ENCODE measurements at regions not wholly inside any gene's neighbourhood (a gene's known extent, or its start where the extent isn't known, plus 50 kb on each side); places are given as distances from the start of the nearest gene placed in this dataset.

DNA sequence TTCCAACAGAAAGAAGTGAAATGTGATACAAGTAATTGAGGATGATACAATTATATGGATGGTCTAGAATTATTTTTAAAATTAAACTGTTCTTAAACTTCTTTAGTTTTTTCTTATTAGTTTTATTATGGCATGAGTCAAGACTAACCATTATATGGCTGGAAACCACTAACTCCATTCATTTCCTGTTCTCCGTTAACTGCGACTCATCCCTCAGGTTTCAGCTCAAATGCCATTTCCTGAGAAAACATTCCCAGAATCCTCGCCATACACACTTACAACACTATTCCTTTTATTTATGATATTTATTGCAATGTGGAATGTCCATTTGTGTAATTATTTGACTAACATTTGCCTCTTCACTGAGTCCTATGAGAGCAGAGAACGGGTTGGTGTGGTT, 394.1 kb downstream of the SOX2 start:
- H3K9me3 ChIP-seq = no peaks in the 10 kb centered on the region
- POLR2A ChIA-PET = no interaction called here
- H3K27ac ChIP-seq (ENCODE audit: low read depth in 2 of 2, low read length in 1 of 2) = no peak overlapping the region; a peak in 1 of 4 replicates
- no peak overlapping the region; the same call in 1 of the 2 replicates for H2AFZ ChIP-seq (ENCODE audit: low read depth)
- H4K20me1 ChIP-seq (ENCODE audit: insufficient read depth) = no peaks in the 10 kb centered on the region
- no peaks in the 10 kb centered on the region for H3K79me2 ChIP-seq (ENCODE audit: insufficient read depth)
- no peak overlapping the region for H3K4me3 ChIP-seq (ENCODE audit: low read depth in 2 of 2, low read length in 1 of 2)
- H3K27me3 ChIP-seq (ENCODE audit: insufficient read depth) = no peaks in the 10 kb centered on the region
- H3K4me2 ChIP-seq = no peak overlapping the region
- H3K4me1 ChIP-seq (ENCODE audit: control insufficient read depth in 1 of 2, insufficient read depth in 2 of 2, low read depth in 1 of 2, low read length in 1 of 2) = no peaks in the 10 kb centered on the region
- CTCF ChIA-PET = no interaction called here
- no peak for DNase-seq
- no peak overlapping the region for H3K9ac ChIP-seq
- H3F3A ChIP-seq (replicated peaks; ENCODE audit: insufficient read depth) = no peaks in the 10 kb centered on the region
- no peaks in the 10 kb centered on the region for H3K9me2 ChIP-seq
- 53% methylated on average over 4 of the region's 4 CpGs for WGBS (ENCODE audit: low lambda C conversion rate)
- TF ChIP-seq, protein P1, sequence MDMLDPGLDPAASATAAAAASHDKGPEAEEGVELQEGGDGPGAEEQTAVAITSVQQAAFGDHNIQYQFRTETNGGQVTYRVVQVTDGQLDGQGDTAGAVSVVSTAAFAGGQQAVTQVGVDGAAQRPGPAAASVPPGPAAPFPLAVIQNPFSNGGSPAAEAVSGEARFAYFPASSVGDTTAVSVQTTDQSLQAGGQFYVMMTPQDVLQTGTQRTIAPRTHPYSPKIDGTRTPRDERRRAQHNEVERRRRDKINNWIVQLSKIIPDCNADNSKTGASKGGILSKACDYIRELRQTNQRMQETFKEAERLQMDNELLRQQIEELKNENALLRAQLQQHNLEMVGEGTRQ (IDR thresholded peaks at IDR 0.05; ENCODE audit: borderline replicate concordance, low read depth, low read length) = no peak
- TF ChIP-seq SMC3 (IDR thresholded peaks at IDR 0.05; ENCODE audit: low read depth, low read length) (no peak), GATA2 (CRISPR knock-in tag; IDR thresholded peaks at IDR 0.05) (no peak), MXI1 (IDR thresholded peaks at IDR 0.05; ENCODE audit: low read depth, low read length) (no peak), RCOR1 (IDR thresholded peaks at IDR 0.05; ENCODE audit: low read length) (no peak)
- TF ChIP-seq, protein P2, sequence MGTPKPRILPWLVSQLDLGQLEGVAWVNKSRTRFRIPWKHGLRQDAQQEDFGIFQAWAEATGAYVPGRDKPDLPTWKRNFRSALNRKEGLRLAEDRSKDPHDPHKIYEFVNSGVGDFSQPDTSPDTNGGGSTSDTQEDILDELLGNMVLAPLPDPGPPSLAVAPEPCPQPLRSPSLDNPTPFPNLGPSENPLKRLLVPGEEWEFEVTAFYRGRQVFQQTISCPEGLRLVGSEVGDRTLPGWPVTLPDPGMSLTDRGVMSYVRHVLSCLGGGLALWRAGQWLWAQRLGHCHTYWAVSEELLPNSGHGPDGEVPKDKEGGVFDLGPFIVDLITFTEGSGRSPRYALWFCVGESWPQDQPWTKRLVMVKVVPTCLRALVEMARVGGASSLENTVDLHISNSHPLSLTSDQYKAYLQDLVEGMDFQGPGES (IDR thresholded peaks at IDR 0.05; ENCODE audit: low read depth, low read length) = no peak
- TF ChIP-seq, protein P3, sequence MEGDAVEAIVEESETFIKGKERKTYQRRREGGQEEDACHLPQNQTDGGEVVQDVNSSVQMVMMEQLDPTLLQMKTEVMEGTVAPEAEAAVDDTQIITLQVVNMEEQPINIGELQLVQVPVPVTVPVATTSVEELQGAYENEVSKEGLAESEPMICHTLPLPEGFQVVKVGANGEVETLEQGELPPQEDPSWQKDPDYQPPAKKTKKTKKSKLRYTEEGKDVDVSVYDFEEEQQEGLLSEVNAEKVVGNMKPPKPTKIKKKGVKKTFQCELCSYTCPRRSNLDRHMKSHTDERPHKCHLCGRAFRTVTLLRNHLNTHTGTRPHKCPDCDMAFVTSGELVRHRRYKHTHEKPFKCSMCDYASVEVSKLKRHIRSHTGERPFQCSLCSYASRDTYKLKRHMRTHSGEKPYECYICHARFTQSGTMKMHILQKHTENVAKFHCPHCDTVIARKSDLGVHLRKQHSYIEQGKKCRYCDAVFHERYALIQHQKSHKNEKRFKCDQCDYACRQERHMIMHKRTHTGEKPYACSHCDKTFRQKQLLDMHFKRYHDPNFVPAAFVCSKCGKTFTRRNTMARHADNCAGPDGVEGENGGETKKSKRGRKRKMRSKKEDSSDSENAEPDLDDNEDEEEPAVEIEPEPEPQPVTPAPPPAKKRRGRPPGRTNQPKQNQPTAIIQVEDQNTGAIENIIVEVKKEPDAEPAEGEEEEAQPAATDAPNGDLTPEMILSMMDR (IDR thresholded peaks at IDR 0.05) = no peak
- no peaks in the 10 kb centered on the region for H3K36me3 ChIP-seq (replicated peaks in 1 of 2; ENCODE audit: control insufficient read depth in 1 of 2, insufficient read depth in 2 of 2, low read length in 1 of 2)

DNA sequence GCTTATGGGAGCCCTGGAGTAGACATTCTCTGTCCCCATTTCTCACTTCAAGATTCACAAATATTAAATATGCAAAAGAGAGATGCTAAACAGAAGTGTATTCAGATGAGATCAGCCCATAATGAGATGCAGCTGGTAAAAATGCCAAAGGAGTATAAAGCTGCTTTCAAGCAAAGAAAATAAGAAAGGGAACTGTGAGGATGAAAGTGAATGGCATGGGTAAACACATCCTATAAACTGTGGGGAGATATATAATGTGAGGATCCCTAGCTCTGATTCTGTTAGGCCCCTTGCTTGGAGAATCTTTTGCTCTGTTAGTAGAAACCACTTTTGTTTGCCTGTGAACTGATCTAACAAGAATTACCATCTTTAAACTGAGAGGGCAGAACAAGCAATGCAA, 396.6 kb downstream of the SOX2 start:
- TF ChIP-seq GABPA (IDR thresholded peaks at IDR 0.05; ENCODE audit: low read depth) = no peak
- no peak for TF ChIP-seq RAD21 (IDR thresholded peaks at IDR 0.05; ENCODE audit: low read length)
- TF ChIP-seq TEAD4 (IDR thresholded peaks at IDR 0.05; ENCODE audit: borderline replicate concordance, insufficient read depth) = no peak
- TF ChIP-seq, protein P1 (IDR thresholded peaks at IDR 0.05; ENCODE audit: borderline replicate concordance, low read depth, low read length) = no peak
- no peak for TF ChIP-seq GATA2 (CRISPR knock-in tag; IDR thresholded peaks at IDR 0.05)
- no peak for TF ChIP-seq POLR2AphosphoS5 (IDR thresholded peaks at IDR 0.05; ENCODE audit: low read depth, low read length)
- no peak for DNase-seq
- H3F3A ChIP-seq (replicated peaks; ENCODE audit: insufficient read depth) = no peaks in the 10 kb centered on the region
- H3K9me3 ChIP-seq = no peaks in the 10 kb centered on the region
- no peak overlapping the region for H3K9ac ChIP-seq
- no peaks in the 10 kb centered on the region for H3K36me3 ChIP-seq (replicated peaks in 1 of 2; ENCODE audit: control insufficient read depth in 1 of 2, insufficient read depth in 2 of 2, low read length in 1 of 2)
- ChIA-PET CTCF (no interaction called here), POLR2A (no interaction called here)
- H4K20me1 ChIP-seq (ENCODE audit: insufficient read depth) = no peaks in the 10 kb centered on the region
- no peaks in the 10 kb centered on the region for H3K9me2 ChIP-seq
- no peak overlapping the region for H2AFZ ChIP-seq (ENCODE audit: low read depth)
- no peaks in the 10 kb centered on the region for H3K27me3 ChIP-seq (ENCODE audit: insufficient read depth)
- no peaks in the 10 kb centered on the region for H3K4me1 ChIP-seq (ENCODE audit: control insufficient read depth in 1 of 2, insufficient read depth in 2 of 2, low read depth in 1 of 2, low read length in 1 of 2)
- no peak overlapping the region for H3K4me2 ChIP-seq
- H3K4me3 ChIP-seq (ENCODE audit: low read depth in 2 of 2, low read length in 1 of 2) = no peak overlapping the region
- no peak overlapping the region for H3K27ac ChIP-seq (ENCODE audit: low read depth in 2 of 2, low read length in 1 of 2)
- H3K79me2 ChIP-seq (ENCODE audit: insufficient read depth) = no peaks in the 10 kb centered on the region

All from SK-N-SH (cell line).